ENCODE measurements at regions not wholly inside any gene's neighbourhood (a gene's known extent, or its start where the extent isn't known, plus 50 kb on each side); places are given as distances from the start of the nearest gene placed in this dataset. TPM values are rescaled to one million over a fixed set of nuclear protein-coding genes. Genes with fewer than 3 reads are reported as not detected.

DNA sequence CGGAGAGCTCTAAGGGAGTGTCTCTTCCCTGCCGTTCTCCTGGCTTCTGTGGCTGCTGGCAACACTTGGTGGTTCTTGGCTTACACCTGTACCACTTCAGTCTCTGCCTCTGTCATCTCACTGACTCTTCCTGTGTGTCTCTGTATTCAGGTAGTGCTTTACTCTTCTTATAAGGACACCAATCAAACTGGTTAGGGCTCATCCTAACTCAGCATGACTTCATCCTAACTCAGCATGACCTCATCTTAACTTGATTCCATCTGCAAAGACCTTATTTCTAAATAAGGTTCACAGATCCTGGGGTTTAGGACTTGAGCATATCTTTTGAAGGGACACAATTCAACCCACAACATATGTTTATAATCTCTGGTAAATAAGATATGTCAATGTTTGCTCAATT is 51.6 kb upstream of the DSEL start:
- TF ChIP-seq EZH2phosphoT487 (IDR thresholded peaks at IDR 0.05; ENCODE audit: low read depth, severe bottlenecking, unreplicated experiment) (no peak), EZH2 (IDR thresholded peaks at IDR 0.05; ENCODE audit: borderline replicate concordance) (no peak), CTCF (IDR thresholded peaks at IDR 0.05; ENCODE audit: poor library complexity) (no peak)
- Histone ChIP-seq H3K36me3 (replicated peaks; ENCODE audit: insufficient read depth, low read depth) (no peaks in the 10 kb centered on the region), H3K4me1 (ENCODE audit: insufficient read depth) (no peaks in the 10 kb centered on the region), H3K27ac (no peak overlapping the region), H3K27me3 (no peaks in the 10 kb centered on the region), H4K20me1 (ENCODE audit: insufficient read depth, poor library complexity, severe bottlenecking) (no peaks in the 10 kb centered on the region), H3K4me3 (no peak overlapping the region), H3K4me2 (no peak overlapping the region), H2AFZ (no peak overlapping the region), H3K9me3 (ENCODE audit: low read depth) (no peaks in the 10 kb centered on the region), H3K9me2 (replicated peaks; ENCODE audit: insufficient read depth) (no peaks in the 10 kb centered on the region), H3K79me2 (no peaks in the 10 kb centered on the region)
- 70% methylated on average over 2 of the region's 2 CpGs for WGBS (ENCODE audit: low lambda C conversion rate, missing lambda C conversion rate)
- DNase-seq (ENCODE audit: low spot score): no peak

Small RNAs in the stretch of these regions (small RNA-seq; reads per million reads assigned to genes)
- gene AC067819.1: not detected

All from hepatocyte (in vitro differentiated cells).